AG20443 (cell line): ENCODE measurements at regions not wholly inside any gene's neighbourhood (a gene's known extent, or its start where the extent isn't known, plus 50 kb on each side); places are given as distances from the start of the nearest gene placed in this dataset.

Source experiments
- DNase-seq: peaks from one replicate; pipeline ENCODE4 v3.0.0; 2012; ENCODE audit warnings: low spot score, mixed read lengths

DNA sequence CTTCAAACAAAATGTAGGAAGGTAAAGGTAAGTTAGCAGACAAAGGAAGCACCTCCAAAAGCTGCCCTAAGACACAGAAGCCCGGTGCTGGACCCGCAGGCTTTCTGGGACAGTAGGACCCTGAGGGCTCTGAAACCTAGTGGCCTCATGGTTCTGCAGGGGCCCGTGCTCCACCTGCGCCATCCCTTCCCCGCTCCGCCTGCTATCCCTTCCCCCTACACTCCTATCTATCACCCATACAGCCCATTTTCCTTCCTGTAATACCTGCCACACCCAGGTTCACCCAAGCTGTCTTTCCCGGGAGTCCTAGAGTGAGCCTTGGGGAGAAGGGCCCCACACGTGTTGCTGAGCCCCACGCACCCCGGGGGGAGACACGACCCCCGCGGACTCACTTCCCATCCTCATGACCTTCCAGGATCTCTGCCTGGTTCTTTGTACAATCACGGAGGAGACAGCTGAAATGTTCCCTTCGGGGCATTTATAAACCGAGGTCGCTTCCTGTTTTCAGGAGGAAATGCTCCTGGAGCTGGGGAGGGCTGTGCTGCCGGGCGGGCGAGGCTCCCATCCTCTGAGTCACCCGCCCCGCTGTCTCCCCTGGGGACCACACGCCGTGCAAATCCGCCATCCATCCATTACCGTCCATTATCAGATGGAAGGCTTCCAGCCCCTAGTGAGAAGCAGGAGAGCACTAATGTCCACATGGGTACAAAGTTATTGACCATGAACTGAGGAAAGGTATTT is 251.7 kb upstream of the PITRM1 start:
- no peak for DNase-seq

DNA sequence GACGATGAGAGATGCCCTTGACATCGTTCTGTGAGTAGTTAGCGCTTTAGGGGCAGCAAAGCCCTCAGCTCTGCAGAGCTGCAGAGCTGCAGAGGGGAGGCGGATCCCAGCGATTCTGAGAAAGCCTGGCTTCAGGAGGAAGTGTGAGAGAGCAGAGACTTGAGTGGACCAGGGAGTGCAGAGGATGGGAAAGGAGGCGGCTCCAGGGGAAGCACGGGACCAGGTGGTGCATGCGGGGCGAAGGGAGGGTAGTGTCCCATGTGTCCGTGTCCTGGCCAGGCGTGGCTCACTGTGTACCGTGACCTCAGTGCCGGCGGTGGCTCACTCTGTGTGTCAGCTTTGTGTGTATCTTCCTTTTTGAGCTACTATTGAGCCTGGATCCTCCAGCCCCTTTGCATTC is 250.8 kb upstream of the PITRM1 start:
- DNase-seq, result no peak

DNA sequence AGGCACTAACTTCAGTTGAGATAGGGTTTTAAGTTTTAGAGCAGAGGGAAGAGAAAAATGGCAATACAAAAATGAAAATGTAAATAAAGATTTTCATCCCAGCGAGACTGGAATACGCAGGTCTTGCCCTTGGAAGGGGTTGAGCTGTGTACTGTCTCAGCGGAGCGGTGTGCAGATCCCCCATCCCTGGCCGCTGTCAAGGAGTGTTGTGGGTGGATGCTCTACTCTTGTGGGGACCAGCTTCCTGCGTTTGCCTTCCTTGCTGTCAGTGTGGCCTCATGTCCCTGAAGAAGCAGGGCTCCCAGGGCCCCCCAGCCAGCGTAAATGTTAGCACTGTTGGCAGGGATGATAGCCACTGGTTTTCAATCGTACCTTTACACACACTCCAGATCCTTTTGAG is 249.7 kb upstream of the PITRM1 start:
- no peak for DNase-seq

DNA sequence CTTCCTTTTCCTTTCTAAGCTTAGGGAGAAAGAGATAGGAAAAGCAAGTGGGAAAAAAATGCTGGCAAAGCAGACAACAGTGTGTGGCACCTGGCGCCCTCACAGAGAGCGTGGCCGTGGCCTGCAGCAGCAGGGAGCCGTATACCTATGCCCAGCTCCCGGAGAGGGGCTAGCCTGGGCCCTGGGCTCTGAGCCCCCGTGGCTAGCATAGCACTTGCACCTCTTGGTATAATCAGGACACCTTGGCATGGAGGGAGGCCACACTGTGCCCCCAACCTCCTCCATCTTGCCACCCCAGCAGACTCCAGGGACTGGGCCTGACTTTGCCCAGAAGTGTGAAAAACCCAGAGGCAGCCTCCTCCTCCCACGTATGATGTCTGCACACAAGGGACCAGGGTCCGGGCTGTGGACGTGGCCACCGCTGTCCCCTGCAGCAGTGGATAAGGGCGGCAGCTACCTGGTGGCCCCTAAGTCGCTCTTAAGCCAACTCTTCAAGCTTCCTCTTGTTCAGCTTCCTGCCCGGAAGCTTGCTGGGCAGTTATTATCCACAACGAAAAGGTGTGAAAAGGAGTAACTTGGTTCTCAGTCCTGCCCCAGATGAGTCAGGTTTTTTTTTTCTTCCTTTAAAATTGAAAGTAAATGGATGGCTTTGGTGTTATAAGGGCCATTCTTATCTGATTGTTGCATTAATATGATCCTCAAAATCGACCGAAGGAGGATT is 249.1 kb upstream of the PITRM1 start:
- DNase-seq, result no peak

DNA sequence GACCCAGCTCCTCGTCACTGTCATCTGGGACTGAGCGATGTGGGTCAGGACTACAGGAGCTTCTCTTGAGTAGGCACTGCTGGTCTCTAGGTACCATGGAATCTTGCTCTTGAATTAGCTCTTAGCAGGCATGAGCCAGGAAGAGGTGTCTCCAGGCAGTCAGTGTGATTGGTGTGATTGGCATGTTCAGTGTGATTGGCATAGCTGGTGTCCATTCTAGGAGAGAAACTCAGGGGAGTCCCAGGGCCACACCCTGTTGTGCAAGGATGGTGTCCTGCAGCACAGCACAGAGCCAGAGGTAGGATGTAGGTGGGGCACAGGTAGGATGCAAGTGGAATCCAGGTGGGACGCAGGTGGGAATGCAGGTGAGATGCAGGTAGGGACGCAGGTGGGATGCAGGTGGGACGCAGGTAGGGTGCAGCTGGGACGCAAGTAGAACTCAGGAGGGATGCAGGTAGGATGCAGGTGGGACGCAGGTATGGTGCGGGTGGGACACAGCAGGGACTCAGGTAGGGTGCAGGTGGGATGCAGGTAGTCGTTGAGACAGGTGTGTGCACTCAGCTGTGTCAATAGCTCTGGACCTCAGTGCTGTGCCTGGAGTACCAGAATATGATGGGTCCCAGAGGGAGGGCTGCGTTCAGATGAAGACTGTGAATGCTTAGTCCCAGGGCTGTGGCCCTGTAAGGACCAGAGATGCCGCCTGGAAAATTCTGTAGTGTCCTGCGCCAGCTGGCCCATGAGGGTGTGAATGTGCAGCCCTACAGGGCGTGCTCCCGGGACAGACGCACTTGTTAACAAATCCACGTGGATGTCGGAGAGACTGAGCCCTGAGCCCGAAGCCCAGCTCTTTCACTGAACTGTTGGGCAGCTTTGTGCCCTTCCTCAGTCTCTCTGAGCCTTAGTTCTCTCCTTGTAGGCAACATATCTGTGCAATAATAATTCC is 248.2 kb upstream of the PITRM1 start:
- no peak for DNase-seq

DNA sequence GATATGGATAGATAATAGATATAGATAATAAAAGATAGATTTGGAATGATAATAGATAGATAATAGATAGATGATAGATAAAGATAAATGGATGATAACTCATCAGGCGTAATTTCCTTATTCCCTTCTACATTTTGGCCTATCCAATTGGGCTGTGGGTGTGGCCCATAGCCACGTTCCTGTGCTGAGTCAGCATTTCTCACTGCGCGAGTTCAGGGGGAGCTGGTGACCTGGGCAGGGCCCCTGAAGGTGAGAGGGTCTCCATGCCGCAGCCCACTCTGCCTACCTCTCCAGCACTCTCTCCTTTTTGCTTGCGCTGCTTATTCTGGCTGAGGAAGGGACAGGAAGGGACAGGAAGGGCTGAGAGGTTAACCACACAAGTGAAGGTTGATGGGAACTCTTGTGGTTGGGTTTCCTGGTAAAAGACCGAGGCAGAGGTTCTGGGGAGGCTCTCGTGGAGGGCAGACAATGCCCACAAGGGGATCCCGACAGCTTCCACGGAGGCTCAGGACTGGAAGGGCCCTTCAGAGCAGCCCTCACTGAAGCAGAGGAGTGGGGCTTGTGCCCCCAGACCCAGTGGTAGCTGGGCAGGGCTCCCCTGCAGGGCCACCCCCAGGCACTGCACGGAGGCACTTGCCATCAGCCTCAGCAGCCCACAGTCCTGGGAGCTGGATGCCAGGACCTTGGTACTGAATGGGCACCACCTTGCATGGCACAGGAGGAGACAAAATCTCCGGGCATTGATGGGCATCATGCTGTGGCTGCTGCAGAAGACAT is 247.3 kb upstream of the PITRM1 start:
- DNase-seq, result no peak

DNA sequence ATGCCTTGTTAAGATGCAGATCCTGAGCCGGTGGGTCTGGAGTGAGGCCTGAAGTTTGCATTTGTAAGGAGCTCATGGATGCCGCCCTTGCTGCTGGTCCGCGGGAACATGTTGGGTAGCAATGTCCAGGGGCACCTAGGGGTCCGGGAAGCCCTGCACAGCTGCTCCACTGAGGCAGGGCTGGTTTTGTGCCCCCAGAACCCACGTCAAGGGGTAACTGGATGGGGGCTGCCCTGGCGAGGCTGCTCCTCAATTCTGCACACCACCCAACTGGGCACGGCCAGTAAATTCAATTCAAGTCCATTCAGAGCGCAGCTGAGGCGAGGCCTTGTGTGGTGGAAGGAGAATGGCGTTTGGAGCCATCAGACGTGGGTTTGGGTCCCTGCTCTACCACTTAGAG is 246.3 kb upstream of the PITRM1 start:
- DNase-seq, result no peak

DNA sequence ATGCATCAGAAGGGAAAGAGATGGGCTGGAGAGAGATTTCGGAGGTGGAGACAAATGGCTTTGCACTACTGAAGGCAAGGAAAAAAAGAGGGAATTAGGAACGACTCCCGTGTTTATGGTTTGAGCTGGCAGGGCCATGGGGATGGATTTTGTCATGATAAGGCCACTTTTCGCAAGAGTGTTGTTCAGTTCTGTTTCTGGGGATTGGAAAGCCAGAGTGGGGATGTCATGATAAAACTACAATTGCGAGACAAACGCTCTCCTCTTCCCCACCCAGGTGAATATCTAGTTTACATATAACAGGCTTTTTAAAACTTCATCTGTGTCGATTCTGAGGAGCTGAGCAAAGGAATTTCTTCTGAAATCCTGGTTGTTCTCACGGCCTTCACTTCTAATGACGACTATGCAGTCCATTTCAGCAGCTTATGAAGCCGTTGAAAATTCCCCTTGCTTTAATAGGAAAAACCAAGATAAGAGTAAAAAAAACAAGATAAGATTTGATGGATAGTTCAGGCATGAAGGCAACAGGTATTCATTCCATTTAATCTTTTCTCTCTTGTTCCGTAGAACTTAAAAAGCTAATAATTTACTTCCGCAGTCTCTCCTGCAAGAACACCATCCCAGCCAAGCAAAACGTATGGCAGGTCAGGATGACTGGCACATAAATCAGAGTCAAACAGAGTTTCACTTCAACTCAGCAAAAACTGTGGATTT is 245.6 kb upstream of the PITRM1 start:
- no peak for DNase-seq

DNA sequence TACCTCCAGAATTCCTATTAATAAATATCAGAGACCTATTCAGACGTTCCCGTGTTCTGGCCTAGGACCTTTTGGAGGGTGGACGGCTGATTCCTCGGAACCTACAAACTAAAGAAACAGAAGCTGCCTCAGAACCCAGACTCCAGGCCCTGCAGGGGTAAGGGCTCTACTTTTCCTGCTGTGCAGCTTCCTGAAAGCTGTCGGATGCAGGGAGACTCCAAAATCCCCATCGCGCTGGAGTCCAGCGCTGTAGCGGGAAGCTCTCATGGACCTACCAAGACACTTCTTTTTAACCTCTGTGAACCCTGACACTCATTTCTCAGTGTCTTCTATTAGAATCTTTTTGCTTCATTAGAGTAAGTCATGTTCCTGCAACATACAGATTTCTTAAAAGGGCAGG is 244.5 kb upstream of the PITRM1 start:
- DNase-seq, result no peak

DNA sequence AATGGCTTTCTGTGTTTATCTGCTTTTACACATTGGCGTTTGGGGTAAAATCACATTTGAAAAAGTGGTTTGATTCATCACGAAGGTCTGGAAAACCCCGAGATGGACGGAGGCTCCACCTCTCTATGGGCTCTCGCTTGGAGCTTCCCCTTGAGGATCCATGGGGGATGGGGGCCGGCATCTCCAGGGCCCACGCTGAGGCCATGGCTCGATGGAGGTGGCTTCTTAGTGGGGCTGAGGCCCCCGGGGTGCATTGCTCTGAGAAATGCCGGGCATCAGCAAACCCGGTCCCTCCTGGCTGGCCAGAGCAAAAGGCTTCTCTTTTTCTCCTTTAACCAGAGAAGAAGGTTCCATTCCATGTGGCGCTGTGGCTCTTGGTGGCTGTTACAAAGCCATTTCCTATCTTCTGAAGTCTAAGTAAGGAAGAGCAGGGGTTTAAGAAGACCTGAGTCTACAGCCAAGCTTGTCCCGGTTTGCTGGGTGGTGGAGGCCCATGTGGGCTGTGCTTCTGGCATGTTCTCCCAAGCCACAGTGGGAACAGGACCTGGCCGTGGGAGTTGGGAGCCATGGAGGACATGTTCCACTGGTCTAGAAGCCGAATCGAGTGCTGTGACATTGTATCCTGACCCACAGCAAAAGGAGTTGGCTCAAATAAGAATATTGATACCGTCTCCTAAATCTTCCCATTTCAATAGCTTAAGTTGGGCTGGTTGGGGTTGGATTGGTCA is 243.5 kb upstream of the PITRM1 start:
- no peak for DNase-seq

DNA sequence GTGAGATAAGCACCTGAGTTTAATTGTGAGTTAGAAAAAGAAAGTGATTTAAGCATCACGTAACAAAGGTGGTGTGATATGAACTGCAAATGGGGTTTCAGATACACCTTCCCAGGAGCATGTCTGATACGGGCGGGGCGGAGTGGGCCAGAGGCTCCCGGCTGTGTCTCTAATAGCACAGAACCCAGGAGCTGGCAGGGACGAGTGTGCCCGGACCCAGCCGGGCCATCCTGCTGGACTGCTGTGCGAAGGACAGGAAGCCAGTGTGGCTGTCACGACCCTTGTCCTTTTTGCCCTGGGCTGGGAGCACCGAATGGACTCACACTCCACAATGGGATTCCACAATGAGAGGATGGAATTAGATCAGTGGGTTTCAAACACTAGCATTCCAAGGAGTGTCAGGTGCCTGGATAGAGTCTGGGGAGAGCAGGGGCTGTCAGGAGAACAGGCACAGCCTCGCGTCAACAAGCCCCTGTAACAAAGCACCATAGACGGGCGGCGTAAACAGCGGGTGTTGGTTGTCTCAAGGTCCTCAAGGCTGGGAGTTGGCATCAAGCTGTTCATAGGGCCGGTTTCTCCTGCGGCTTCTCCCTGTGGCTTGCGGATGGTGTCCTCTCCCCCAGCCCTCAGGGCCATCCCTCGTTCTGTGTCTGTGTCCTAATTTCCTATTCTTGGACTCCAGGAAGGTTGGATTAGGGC is 242.6 kb upstream of the PITRM1 start:
- no peak for DNase-seq

DNA sequence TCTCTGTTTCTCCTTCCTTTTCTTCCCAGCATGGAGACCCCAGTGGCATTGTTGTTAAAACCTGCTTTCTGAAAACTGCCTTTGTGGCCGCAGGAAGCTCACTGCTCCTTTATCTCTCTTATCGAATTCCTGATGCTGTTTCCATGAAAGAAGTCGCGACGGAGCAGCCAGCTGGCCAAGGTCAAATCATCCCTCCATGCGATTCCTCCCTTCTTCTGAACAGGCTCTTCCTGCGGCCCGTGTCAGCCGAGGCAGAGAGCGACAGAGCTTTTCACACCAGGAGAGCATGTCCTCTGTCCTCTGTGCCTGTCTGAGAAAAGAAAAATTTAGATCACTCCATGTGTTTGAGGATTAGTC is 242.1 kb upstream of the PITRM1 start:
- no peak for DNase-seq

DNA sequence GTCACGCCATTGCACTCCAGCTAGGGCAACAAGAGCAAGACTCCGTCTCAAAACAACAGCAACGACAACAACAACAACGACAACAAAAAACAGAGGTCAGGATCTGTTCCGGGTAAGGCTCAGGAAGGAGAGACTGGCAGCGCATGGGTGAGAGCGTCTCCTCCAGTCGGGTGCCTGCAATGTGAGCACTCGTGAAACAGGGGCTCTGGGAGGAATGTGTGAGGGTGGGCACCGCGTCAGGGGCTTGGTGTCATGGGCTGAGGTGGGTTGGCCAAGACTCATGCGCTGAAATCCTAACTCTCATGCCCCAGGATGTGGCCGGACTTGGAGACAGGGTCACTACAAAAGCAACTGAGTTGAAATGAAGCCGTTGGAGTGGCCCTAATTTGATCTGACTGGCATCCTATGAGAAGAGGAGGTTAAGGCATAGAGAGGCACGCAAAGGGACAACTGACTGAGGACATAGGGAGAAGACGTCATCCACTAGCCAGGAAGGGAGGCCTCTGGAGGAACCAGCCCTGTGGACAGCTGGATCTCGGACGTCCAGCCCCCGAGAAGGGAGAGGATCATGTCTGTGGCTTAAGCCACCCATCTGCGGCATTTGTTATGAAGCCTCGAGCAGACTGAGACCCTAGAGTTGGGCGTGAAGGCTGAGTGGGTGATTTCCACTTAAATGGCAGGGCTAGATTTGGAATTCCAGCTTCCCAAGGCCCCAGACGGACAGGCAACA is 241.5 kb upstream of the PITRM1 start:
- no peak for DNase-seq

DNA sequence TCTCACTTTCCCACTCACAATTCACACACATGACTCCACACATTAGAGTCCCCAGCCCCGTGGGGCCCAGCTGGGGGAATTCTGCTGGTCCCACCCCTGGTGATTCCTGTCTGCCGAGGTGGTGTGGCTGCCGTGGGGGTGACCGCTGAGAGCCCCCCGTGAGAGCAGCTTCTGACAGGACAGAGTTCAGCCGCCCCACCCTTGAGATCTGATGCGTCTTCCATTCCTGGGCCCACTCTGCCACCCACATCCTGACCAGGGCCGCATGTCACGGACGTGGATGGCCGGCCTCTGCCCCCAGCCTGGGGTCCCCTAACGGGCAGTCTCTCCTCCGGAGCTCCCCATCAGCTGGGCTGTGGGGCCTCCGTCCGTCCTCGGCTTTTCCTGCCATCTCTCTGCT is 240.1 kb upstream of the PITRM1 start:
- DNase-seq, result no peak

DNA sequence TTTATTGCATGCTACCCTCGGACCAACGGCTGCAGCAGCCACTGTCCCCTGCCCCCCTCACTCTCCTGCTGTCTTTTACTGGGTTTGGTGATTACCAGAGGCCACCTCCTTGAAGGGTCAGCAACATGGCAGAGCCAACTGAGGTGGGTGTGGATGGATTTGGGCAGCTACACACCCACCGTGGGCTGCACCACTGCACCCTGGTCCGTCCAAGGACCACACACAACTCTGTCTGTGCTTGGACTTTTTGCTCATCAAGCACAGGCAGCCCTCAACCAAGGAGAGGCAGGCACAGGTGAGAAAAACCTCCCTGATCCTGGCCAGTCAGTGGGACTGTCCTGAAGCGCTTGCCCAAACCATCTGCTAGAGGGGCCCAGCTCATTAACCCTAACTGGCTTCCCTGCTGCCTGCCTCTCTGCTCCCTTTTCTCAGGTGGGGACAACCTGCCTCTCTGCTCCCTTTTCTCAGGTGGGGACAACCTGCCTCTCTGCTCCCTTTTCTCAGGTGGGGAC is 239.5 kb upstream of the PITRM1 start:
- DNase-seq, result no peak

DNA sequence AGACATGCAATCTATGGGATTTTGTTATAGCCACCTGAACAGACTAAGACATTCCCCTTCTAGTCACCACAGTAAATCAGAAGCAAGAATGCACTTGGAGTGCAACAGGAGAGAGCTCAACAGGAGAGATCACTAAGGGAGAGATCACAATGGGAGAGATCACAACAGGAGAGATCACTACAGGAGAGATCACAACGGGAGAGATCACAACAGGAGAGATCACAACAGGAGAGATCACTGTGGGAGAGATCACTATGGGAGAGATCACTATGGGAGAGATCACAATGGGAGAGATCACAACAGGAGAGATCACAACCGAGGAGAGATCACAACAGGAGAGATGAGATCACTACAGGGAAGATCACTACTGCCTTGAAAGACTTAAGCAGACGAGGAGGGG is 238.5 kb upstream of the PITRM1 start:
- DNase-seq, result no peak

DNA sequence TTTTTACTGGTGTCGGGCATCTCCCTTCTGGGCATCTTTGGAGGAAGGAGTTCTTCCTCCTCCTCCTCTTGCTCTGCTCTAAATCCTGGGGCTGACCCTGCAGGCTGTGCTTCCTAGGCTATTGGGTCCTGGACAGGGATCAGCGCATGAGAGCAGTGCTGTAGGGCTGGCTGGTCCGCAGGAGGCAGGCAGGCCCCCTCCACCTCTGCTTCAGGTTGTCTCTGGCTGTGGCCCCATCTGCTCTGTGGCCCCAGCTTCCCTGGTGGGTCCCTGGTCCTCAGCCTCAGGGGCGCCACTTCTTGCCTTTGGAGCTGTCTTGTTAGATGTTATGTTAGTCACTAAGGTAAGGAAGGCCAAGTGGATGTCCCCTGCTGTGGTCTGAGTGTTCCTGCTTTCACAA is 237.3 kb upstream of the PITRM1 start:
- no peak for DNase-seq

DNA sequence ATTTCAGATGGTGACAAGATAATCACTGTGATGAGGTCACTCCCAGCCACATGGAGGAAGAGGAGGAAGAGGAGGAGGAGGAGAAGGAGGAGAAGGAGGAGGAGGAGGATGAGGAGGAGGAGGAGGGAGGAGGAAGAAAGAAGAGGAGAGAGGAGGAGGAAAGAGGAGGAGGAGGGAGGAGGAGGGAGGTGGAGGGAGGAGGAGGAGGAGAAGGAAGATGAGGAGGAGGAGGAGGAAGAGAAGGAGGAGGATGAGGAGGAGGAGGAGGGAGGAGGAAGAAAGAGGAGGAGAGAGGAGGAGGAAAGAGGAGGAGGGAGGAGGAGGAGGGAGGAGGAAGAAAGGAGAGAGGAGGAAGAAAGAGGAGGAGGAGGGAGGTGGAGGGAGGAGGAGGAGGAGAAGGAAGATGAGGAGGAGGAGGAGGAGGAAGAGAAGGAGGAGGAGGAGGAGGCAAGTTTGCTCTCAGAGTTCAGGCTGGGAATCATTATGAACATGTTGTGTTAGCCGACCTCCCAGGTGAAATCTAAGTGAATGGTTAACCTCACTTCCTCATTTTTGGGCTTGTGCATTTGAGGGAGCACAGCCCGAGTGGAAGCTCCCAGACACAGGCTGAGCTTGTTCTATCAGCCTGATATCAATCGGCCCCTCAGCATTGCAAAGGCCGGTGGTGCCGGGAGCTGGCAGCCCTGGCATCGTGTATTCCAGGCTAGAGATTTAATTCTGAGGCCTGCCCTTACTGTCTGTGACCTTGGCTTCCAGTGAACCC is 236.2 kb upstream of the PITRM1 start:
- DNase-seq, result no peak
